SK-N-SH treated with all-trans-retinoic acid at 6 μM for 48 hours (cell line): ENCODE measurements at regions not wholly inside any gene's neighbourhood (a gene's known extent, or its start where the extent isn't known, plus 50 kb on each side); places are given as distances from the start of the nearest gene placed in this dataset.

ENCODE experiments used
- ATAC-seq: fragments of 200-7000 bp; cut with Tn5 transposase; 3 replicates; pipeline ENCODE4 v1.9.1; 2020; ENCODE audit warnings: mild to moderate bottlenecking, moderate library complexity
- ARNTL ChIP-seq: fragments of 450-650 bp; formaldehyde crosslinking; IDR thresholded peaks from 2 replicates; pipeline ENCODE4 v1.5.0; 2020; ENCODE audit warnings: low read depth, mild to moderate bottlenecking, moderate library complexity, borderline replicate concordance
- BACH2 ChIP-seq: fragments of 250-450 bp; sonication (Bioruptor Pico); IDR thresholded peaks from 2 replicates; pipeline ENCODE4 v1.9.0; 2021; ENCODE audit warnings: mild to moderate bottlenecking, borderline replicate concordance
- CSDC2 ChIP-seq: fragments of 250-450 bp; sonication (Bioruptor Pico); IDR thresholded peaks from 2 replicates; pipeline ENCODE4 v1.5.0; 2020; ENCODE audit warnings: mild to moderate bottlenecking, moderate library complexity
- CSRNP3 ChIP-seq: fragments of 250-450 bp; sonication (Bioruptor Pico); IDR thresholded peaks from 2 replicates; pipeline ENCODE4 v1.5.1; 2021; ENCODE audit warnings: mild to moderate bottlenecking, moderate library complexity
- ESRRG ChIP-seq: fragments of 250-450 bp; sonication (Bioruptor Pico); IDR thresholded peaks from 2 replicates; pipeline ENCODE4 v1.6.1; 2021; ENCODE audit warnings: mild to moderate bottlenecking
- ISL1 ChIP-seq: fragments of 250-450 bp; sonication (Bioruptor Pico); IDR thresholded peaks from 2 replicates; pipeline ENCODE4 v2.1.2; 2022; ENCODE audit warnings: mild to moderate bottlenecking, moderate library complexity
- OSR1 ChIP-seq: fragments of 250-450 bp; sonication (Bioruptor Pico); IDR thresholded peaks from 2 replicates; pipeline ENCODE4 v1.8.0; 2022; ENCODE audit warnings: moderate library complexity, mild to moderate bottlenecking, inconsistent platforms
- POU6F1 ChIP-seq: fragments of 250-450 bp; sonication (Bioruptor Pico); IDR thresholded peaks from 2 replicates; pipeline ENCODE4 v1.8.0; 2021; ENCODE audit warnings: low read depth, mild to moderate bottlenecking, moderate library complexity, borderline replicate concordance
- PPARA ChIP-seq: fragments of 250-450 bp; sonication (Bioruptor Pico); IDR thresholded peaks from 2 replicates; pipeline ENCODE4 v1.5.0; 2020; ENCODE audit warnings: mild to moderate bottlenecking, borderline replicate concordance
- RARB ChIP-seq: fragments of 250-450 bp; sonication (Bioruptor Pico); IDR thresholded peaks from 2 replicates; pipeline ENCODE4 v1.8.0; 2021; ENCODE audit warnings: mild to moderate bottlenecking, moderate library complexity
- SNAI2 ChIP-seq: fragments of 250-450 bp; sonication (Bioruptor Pico); IDR thresholded peaks from 2 replicates; pipeline ENCODE4 v1.5.0; 2020; ENCODE audit warnings: mild to moderate bottlenecking, moderate library complexity
- TCF4 ChIP-seq: fragments of 250-450 bp; sonication (Bioruptor Pico); IDR thresholded peaks from 2 replicates; pipeline ENCODE4 v1.8.0; 2021; ENCODE audit warnings: mild to moderate bottlenecking, moderate library complexity, borderline replicate concordance
- TOX ChIP-seq: fragments of 250-450 bp; sonication (Bioruptor Pico); IDR thresholded peaks from 2 replicates; pipeline ENCODE4 v1.8.0; 2021; ENCODE audit warnings: mild to moderate bottlenecking, moderate library complexity, borderline replicate concordance
- ZC3H10 ChIP-seq: fragments of 250-450 bp; sonication (Bioruptor Pico); IDR thresholded peaks from 2 replicates; pipeline ENCODE4 v1.5.1; 2021; ENCODE audit warnings: mild to moderate bottlenecking, moderate library complexity
- ZFP3 ChIP-seq: fragments of 250-450 bp; sonication (Bioruptor Pico); IDR thresholded peaks from 2 replicates; pipeline ENCODE4 v1.5.0; 2020; ENCODE audit warnings: mild to moderate bottlenecking, moderate library complexity
- ZFP30 ChIP-seq: fragments of 450-650 bp; formaldehyde crosslinking; IDR thresholded peaks from 2 replicates; pipeline ENCODE4 v1.5.0; 2022; ENCODE audit warnings: mild to moderate bottlenecking, moderate library complexity
- ZNF565 ChIP-seq: fragments of 450-650 bp; formaldehyde crosslinking; conservative IDR thresholded peaks from 2 replicates; pipeline ENCODE4 v1.5.0; 2020; ENCODE audit warnings: low read depth, mild to moderate bottlenecking, moderate library complexity
- ZNF70 ChIP-seq: fragments of 450-650 bp; formaldehyde crosslinking; IDR thresholded peaks from 2 replicates; pipeline ENCODE4 v1.5.0; 2020; ENCODE audit warnings: mild to moderate bottlenecking, moderate library complexity
- ZNF8 ChIP-seq: fragments of 450-650 bp; formaldehyde crosslinking; IDR thresholded peaks from 2 replicates; pipeline ENCODE4 v1.5.0; 2020; ENCODE audit warnings: mild to moderate bottlenecking, moderate library complexity
- TF ChIP-seq, protein P1 (sequence below): fragments of 250-450 bp; sonication (Bioruptor Pico); IDR thresholded peaks from 2 replicates; pipeline ENCODE4 v1.5.1; 2020; ENCODE audit warnings: low read depth, mild to moderate bottlenecking, moderate library complexity
- TF ChIP-seq, protein P2 (sequence below): fragments of 250-450 bp; sonication (Bioruptor Pico); IDR thresholded peaks from 2 replicates; pipeline ENCODE4 v1.5.0; 2020; ENCODE audit warnings: mild to moderate bottlenecking, moderate library complexity
- TF ChIP-seq, protein P3 (sequence below): fragments of 250-450 bp; sonication (Bioruptor Pico); IDR thresholded peaks from 2 replicates; pipeline ENCODE4 v1.8.0; 2020; ENCODE audit warnings: mild to moderate bottlenecking, moderate library complexity, borderline replicate concordance

GRCh38 chr3:186432189-186432588, 70.2 kb upstream of the DGKG start:
- TF ChIP-seq ISL1 (CRISPR knock-in tag) (no peak), PPARA (CRISPR knock-in tag) (no peak), CSRNP3 (CRISPR knock-in tag) (no peak), BACH2 (CRISPR knock-in tag) (no peak)

GRCh38 chr3:186427627-186428281, 65.7 kb upstream of the DGKG start:
- peak; percentile 33; the same call in 1 of the 3 replicates for ATAC-seq
- TF ChIP-seq TCF4 (no peak), ESRRG (no peak), ZNF70 (CRISPR knock-in tag) (no peak), ZFP3 (CRISPR knock-in tag) (no peak), OSR1 (CRISPR knock-in tag) (no peak), CSRNP3 (CRISPR knock-in tag) (no peak), ISL1 (CRISPR knock-in tag) (no peak), ZNF8 (CRISPR knock-in tag) (no peak), CSDC2 (no peak), ZNF565 (CRISPR knock-in tag) (no peak), TOX (no peak), ZFP30 (CRISPR knock-in tag) (no peak), RARB (CRISPR knock-in tag) (no peak), ZC3H10 (CRISPR knock-in tag) (no peak), BACH2 (CRISPR knock-in tag) (no peak)
- TF ChIP-seq, protein P1, sequence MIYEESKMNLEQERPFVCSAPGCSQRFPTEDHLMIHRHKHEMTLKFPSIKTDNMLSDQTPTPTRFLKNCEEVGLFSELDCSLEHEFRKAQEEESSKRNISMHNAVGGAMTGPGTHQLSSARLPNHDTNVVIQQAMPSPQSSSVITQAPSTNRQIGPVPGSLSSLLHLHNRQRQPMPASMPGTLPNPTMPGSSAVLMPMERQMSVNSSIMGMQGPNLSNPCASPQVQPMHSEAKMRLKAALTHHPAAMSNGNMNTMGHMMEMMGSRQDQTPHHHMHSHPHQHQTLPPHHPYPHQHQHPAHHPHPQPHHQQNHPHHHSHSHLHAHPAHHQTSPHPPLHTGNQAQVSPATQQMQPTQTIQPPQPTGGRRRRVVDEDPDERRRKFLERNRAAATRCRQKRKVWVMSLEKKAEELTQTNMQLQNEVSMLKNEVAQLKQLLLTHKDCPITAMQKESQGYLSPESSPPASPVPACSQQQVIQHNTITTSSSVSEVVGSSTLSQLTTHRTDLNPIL (CRISPR knock-in tag) = no peak
- TF ChIP-seq, protein P2, sequence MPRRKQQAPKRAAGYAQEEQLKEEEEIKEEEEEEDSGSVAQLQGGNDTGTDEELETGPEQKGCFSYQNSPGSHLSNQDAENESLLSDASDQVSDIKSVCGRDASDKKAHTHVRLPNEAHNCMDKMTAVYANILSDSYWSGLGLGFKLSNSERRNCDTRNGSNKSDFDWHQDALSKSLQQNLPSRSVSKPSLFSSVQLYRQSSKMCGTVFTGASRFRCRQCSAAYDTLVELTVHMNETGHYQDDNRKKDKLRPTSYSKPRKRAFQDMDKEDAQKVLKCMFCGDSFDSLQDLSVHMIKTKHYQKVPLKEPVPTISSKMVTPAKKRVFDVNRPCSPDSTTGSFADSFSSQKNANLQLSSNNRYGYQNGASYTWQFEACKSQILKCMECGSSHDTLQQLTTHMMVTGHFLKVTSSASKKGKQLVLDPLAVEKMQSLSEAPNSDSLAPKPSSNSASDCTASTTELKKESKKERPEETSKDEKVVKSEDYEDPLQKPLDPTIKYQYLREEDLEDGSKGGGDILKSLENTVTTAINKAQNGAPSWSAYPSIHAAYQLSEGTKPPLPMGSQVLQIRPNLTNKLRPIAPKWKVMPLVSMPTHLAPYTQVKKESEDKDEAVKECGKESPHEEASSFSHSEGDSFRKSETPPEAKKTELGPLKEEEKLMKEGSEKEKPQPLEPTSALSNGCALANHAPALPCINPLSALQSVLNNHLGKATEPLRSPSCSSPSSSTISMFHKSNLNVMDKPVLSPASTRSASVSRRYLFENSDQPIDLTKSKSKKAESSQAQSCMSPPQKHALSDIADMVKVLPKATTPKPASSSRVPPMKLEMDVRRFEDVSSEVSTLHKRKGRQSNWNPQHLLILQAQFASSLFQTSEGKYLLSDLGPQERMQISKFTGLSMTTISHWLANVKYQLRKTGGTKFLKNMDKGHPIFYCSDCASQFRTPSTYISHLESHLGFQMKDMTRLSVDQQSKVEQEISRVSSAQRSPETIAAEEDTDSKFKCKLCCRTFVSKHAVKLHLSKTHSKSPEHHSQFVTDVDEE (CRISPR knock-in tag) = no peak
- TF ChIP-seq, all 23 proteins: peak for 0

More at GRCh38 chr3:186432189-186432588, 70.2 kb upstream of the DGKG start:
- no peak for ATAC-seq

DNA sequence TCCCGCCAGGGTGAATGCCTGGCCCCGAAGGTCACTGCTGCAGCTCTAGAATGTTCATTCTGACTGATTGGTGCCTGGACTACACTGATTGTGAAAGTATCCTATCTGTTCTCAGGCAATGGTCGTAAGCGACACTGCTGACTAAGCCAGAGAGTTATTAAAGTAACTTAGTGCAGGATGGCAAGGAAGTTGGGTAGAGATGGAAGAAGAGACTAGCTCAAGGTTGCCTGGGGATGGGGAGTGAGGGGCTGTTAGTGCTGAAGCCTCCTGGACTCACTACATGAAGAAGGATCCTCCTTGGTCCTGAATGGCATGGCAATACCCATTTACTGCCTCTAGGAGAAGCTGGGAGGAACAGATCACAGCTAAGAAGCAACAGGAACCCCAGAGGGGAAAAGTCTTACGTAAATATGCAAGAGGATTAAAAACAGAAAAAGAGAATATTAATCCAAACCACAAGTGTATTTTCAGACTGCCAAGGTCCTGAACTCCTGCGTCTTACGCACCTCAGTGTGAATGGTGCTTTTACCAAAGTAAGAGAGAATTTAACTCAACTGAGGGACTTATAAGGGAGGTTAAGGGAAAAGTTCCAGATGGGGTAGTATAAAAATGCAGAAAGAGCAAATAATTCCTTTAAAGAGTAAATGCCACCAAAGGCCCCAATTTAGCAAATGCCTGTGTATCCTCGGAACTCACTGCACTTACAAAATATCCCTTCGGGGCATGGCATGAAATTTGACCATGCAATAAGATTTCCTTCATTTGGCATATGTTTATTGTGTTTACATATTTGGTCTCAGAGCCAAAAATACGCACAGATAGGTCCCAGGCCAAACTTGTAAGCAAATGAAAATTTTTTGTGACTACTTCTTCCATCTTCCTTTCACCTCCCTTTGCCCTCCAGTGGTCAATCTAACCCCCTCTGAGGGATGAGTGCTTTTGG, 64.0 kb upstream of the DGKG start:
- ATAC-seq = peak; percentile 77
- TF ChIP-seq BACH2 (CRISPR knock-in tag) (no peak), ZFP3 (CRISPR knock-in tag) (no peak), SNAI2 (CRISPR knock-in tag) (no peak), ZNF565 (CRISPR knock-in tag) (no peak), ZFP30 (CRISPR knock-in tag) (no peak), ARNTL (no peak), CSRNP3 (CRISPR knock-in tag) (no peak), CSDC2 (no peak), POU6F1 (CRISPR knock-in tag) (no peak), OSR1 (CRISPR knock-in tag) (no peak), ZNF8 (CRISPR knock-in tag) (no peak), ESRRG (no peak), RARB (CRISPR knock-in tag) (no peak), ZNF70 (CRISPR knock-in tag) (no peak), PPARA (CRISPR knock-in tag) (no peak)
- TF ChIP-seq, protein P3, sequence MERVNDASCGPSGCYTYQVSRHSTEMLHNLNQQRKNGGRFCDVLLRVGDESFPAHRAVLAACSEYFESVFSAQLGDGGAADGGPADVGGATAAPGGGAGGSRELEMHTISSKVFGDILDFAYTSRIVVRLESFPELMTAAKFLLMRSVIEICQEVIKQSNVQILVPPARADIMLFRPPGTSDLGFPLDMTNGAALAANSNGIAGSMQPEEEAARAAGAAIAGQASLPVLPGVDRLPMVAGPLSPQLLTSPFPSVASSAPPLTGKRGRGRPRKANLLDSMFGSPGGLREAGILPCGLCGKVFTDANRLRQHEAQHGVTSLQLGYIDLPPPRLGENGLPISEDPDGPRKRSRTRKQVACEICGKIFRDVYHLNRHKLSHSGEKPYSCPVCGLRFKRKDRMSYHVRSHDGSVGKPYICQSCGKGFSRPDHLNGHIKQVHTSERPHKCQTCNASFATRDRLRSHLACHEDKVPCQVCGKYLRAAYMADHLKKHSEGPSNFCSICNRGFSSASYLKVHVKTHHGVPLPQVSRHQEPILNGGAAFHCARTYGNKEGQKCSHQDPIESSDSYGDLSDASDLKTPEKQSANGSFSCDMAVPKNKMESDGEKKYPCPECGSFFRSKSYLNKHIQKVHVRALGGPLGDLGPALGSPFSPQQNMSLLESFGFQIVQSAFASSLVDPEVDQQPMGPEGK (CRISPR knock-in tag) = no peak
